ENCODE measurements at regions not wholly inside any gene's neighbourhood (a gene's known extent, or its start where the extent isn't known, plus 50 kb on each side); places are given as distances from the start of the nearest gene placed in this dataset.
"Not testable (repeated sequence)": the region's sequence is repeated elsewhere in the genome, so short reads cannot be mapped to it uniquely, and the experiment has no call there.

DNA sequence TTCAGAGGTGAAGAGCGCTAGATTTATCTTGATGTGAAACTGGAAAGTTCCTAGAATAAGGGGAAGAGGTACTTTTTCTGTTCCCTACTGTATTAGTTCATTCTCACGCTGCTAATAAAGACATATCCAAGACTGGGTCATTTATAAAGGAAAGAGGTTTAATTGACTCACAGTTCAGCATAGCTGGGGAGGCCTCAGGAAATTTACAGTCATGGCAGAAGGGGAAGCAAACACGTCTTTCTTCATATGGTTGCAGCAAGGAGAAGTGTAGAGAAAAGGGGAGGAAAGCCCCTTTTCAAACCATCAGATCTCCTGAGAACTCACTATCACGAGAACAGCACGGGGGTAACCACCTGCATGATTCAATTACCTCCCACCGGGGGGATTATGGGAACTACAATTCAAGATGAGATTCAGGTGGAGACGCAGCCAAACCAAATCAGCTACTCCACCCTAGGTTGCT, 99.8 kb upstream of the MPP7 start:
- H3K4me3 ChIP-seq (replicated peaks in 1 of 2; ENCODE audit: low read depth in 1 of 2, low read length in 2 of 2); H2AFZ ChIP-seq (ENCODE audit: low read depth, low read length, poor library complexity, severe bottlenecking); H3K9me3 ChIP-seq (ENCODE audit: control insufficient read depth in 1 of 2, insufficient read depth in 1 of 2, low read depth in 1 of 2, low read length in 2 of 2); H3K27me3 ChIP-seq (ENCODE audit: insufficient read depth, low read length); H4K20me1 ChIP-seq (ENCODE audit: insufficient read depth); H3K79me2 ChIP-seq (ENCODE audit: insufficient read depth, low read length); H3K4me2 ChIP-seq (ENCODE audit: low read length); RAD21 ChIA-PET (ENCODE audit: low non-redundant PET in 1 of 2, low total read pairs in 2 of 2, uncharacterized antibody in 2 of 2, unreplicated experiment in 2 of 2); H3K27ac ChIP-seq (ENCODE audit: low read depth, low read length); intact Hi-C loops (cut with micrococcal nuclease); DNase-seq (ENCODE audit: low read depth, low spot score); H3K36me3 ChIP-seq (ENCODE audit: control insufficient read depth in 1 of 2, insufficient read depth in 2 of 2, low read length in 2 of 2); H3K9ac ChIP-seq (ENCODE audit: low read length); H3K9me2 ChIP-seq (ENCODE audit: insufficient read depth); BruUV-seq (replicated peaks); POLR2A ChIA-PET; ATAC-seq: not testable (repeated sequence)
- CTCF ChIA-PET, result interaction anchor here (2.1 kb wide), 1 partner anchor 9 kb away, joined by 7 read pairs; no protein-coding TSS in a partner anchor
- peaks cover 11 to 23% of the 10 kb centered on the region in 2 experiments; a peak in 3 of 4 replicates for H3K4me1 ChIP-seq (ENCODE audit: control insufficient read depth in 1 of 2, insufficient read depth in 2 of 2, low read length in 2 of 2)

DNA sequence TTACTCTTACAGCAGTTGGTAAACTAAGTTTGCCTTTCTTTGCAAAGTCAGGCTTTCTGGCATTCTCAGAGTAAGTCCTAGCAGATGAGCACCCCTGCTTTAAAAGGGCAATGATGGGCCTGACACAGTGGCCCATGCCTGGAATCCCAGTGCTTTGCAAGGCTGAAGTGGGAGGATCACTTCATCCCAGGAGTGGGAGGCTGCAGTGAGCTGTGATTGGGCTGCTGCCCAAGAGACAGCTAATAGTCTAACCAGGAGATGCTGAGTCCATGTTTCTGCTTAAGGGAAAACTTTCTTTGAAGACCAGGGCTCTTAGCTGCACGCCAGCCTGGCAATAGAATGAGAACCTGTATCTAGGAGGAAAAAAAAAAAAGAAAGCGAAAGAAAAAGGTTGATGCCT, 100.2 kb upstream of the MPP7 start:
- no peaks in the 10 kb centered on the region for H3K9me2 ChIP-seq (ENCODE audit: insufficient read depth)
- ChIA-PET POLR2A (no interaction called here), CTCF (interaction anchor here (2.1 kb wide), 1 partner anchor 9 kb away, joined by 7 read pairs; no protein-coding TSS in a partner anchor), RAD21 (ENCODE audit: low non-redundant PET in 1 of 2, low total read pairs in 2 of 2, uncharacterized antibody in 2 of 2, unreplicated experiment in 2 of 2) (no interaction called here)
- no peak overlapping the region for H3K27ac ChIP-seq (ENCODE audit: low read depth, low read length)
- no peaks in the 10 kb centered on the region for H3K9me3 ChIP-seq (ENCODE audit: control insufficient read depth in 1 of 2, insufficient read depth in 1 of 2, low read depth in 1 of 2, low read length in 2 of 2)
- H3K36me3 ChIP-seq (ENCODE audit: control insufficient read depth in 1 of 2, insufficient read depth in 2 of 2, low read length in 2 of 2), result no peaks in the 10 kb centered on the region
- BruUV-seq (replicated peaks), result no TSS peak
- no peak for ATAC-seq
- no peak for DNase-seq (ENCODE audit: low read depth, low spot score)
- H3K79me2 ChIP-seq (ENCODE audit: insufficient read depth, low read length), result no peaks in the 10 kb centered on the region
- peaks cover 10 to 19% of the 10 kb centered on the region in 2 experiments; a peak in 3 of 4 replicates for H3K4me1 ChIP-seq (ENCODE audit: control insufficient read depth in 1 of 2, insufficient read depth in 2 of 2, low read length in 2 of 2)
- no peak overlapping the region for H3K4me3 ChIP-seq (replicated peaks in 1 of 2; ENCODE audit: low read depth in 1 of 2, low read length in 2 of 2)
- no peaks in the 10 kb centered on the region for H3K27me3 ChIP-seq (ENCODE audit: insufficient read depth, low read length)
- H3K9ac ChIP-seq (ENCODE audit: low read length), result no peak overlapping the region
- TF ChIP-seq SP1 (IDR thresholded peaks at IDR 0.05; ENCODE audit: low read depth) (no peak), JUND (IDR thresholded peaks at IDR 0.05) (no peak), POLR2A (IDR thresholded peaks at IDR 0.05; ENCODE audit: borderline replicate concordance, extremely low read depth, insufficient read depth, insufficient read length) (no peak), RAD21 (IDR thresholded peaks at IDR 0.05; ENCODE audit: low read depth) (no peak), SRF (IDR thresholded peaks at IDR 0.05; ENCODE audit: low read depth) (no peak), ELF1 (IDR thresholded peaks at IDR 0.05; ENCODE audit: borderline replicate concordance, low read depth) (no peak), EZH2 (IDR thresholded peaks at IDR 0.05) (no peak), ZNF274 (IDR thresholded peaks at IDR 0.05; ENCODE audit: low read depth, low read length) (no peak), CBX3 (IDR thresholded peaks at IDR 0.05; ENCODE audit: low read depth) (no peak), SIN3A (IDR thresholded peaks at IDR 0.05; ENCODE audit: low read depth) (no peak), ZFX (IDR thresholded peaks at IDR 0.05) (no peak), EZH2phosphoT487 (IDR thresholded peaks at IDR 0.05; ENCODE audit: borderline replicate concordance) (no peak), YY1 (IDR thresholded peaks at IDR 0.05; ENCODE audit: extremely low read depth, insufficient replicate concordance, low read depth, low read length) (no peak)
- TF ChIP-seq, protein P1, sequence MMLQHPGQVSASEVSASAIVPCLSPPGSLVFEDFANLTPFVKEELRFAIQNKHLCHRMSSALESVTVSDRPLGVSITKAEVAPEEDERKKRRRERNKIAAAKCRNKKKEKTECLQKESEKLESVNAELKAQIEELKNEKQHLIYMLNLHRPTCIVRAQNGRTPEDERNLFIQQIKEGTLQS (IDR thresholded peaks at IDR 0.05), result no peak
- TF ChIP-seq, protein P2, sequence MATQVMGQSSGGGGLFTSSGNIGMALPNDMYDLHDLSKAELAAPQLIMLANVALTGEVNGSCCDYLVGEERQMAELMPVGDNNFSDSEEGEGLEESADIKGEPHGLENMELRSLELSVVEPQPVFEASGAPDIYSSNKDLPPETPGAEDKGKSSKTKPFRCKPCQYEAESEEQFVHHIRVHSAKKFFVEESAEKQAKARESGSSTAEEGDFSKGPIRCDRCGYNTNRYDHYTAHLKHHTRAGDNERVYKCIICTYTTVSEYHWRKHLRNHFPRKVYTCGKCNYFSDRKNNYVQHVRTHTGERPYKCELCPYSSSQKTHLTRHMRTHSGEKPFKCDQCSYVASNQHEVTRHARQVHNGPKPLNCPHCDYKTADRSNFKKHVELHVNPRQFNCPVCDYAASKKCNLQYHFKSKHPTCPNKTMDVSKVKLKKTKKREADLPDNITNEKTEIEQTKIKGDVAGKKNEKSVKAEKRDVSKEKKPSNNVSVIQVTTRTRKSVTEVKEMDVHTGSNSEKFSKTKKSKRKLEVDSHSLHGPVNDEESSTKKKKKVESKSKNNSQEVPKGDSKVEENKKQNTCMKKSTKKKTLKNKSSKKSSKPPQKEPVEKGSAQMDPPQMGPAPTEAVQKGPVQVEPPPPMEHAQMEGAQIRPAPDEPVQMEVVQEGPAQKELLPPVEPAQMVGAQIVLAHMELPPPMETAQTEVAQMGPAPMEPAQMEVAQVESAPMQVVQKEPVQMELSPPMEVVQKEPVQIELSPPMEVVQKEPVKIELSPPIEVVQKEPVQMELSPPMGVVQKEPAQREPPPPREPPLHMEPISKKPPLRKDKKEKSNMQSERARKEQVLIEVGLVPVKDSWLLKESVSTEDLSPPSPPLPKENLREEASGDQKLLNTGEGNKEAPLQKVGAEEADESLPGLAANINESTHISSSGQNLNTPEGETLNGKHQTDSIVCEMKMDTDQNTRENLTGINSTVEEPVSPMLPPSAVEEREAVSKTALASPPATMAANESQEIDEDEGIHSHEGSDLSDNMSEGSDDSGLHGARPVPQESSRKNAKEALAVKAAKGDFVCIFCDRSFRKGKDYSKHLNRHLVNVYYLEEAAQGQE (IDR thresholded peaks at IDR 0.05; ENCODE audit: low read depth), result no peak
- H4K20me1 ChIP-seq (ENCODE audit: insufficient read depth), result no peaks in the 10 kb centered on the region
- H2AFZ ChIP-seq (ENCODE audit: low read depth, low read length, poor library complexity, severe bottlenecking), result no peak overlapping the region
- H3K4me2 ChIP-seq (ENCODE audit: low read length), result no peak overlapping the region
- intact Hi-C loops (cut with micrococcal nuclease), result no loop called here
